HG03521 (cell line): ENCODE measurements at regions not wholly inside any gene's neighbourhood (a gene's known extent, or its start where the extent isn't known, plus 50 kb on each side); places are given as distances from the start of the nearest gene placed in this dataset.

Experiments used
- ATAC-seq: cut with Tn5 transposase; IDR thresholded peaks from one replicate; pipeline ENCODE4 v1.9.1; 2021; ENCODE audit warnings: mild to moderate bottlenecking, moderate library complexity; ENCODE audit not compliant: unreplicated experiment

- ATAC-seq = no peak
Observed at GRCh38 chr9:89765211-89765946, 160.6 kb downstream of the GADD45G start.

GRCh38 chr9:89766991-89767390 is 162.2 kb downstream of the GADD45G start:
- no peak for ATAC-seq

DNA sequence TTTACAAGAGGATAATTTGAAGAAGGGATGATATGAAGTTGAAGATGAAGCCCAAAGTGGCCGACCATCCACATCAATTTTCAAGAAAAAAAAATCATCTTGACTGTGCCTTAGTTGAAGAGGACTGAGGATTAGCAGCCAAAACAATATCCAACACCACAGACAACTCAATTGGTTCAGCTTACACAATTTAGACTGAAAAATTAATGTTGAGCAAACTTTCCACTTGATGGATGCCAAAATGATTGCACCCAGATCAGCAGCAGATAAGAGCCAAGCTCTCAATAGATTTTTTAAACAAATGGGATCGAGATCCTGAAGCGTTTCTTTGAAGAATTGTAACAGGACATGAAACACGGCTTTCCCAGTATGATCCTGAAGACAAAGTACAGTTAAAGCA is 163.2 kb downstream of the GADD45G start:
- no peak for ATAC-seq

DNA sequence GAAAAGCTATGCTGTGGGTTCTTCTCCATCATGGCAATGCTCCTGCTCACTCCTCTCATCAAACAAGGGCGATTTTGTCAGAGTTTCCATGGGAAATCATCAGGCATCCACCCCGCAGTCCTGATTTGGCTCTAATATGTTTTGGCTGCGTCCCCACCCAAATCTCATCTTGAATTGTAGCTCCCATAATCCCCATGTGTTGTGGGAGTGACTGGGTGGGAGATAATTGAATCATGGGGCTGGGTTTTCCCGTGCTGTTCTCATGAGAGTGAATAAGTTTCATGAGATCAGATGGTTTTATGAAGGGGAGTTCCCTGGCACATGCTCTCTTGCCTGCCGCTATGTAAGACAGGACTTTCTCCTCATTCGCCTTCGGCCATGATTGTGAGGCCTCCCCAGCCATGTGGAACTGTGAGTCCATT is 163.8 kb downstream of the GADD45G start:
- ATAC-seq = no peak

DNA sequence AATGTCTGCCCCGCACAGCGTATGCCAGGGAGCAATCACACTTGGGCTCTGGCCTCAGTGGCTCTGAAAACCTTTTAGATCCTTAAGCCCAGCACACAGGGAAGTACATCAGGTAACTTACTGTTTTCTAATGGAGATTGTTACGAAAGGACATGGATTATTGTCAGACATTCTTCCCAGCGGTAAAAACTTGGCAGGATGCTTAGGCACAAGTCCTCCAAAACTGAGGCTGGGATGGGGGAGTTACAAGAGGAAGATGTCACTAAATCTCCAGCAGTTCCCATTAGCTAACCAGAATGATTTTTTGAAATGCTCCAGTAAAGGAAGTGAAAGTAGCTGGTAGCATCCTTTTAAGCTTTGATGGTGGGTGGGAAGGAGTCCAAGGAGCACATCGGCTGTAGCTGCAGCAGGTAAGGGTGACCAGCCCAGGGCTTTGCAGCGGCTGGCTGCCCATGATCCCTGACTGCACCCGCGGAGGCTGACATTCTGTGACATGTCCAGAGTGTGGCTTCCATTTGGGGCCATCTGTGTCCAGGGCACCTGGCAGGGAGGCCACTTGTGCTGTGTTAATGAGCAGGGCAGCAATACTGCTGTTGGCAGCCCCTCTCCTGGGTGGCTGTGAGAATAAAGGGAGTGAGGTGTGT is 165.8 kb downstream of the GADD45G start:
- no peak for ATAC-seq

DNA sequence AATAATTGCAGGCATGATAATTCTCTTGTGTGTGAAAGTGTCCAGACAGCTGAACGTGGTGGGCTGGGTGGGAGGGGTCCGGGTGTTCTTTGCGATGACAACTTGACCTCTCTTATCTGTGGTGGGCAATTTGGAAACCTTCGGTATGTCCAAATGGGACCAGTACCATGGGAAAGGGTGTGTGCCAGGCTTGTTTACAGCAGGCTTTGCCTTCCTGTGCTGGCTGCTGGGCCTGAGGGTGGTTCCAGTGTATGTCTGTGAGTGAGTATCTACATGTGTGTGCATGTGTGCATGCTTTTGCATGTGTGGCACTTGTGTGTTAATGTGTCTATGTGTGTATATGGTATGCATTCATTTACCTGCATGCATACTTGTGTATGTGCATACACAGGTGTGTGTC is 166.4 kb downstream of the GADD45G start:
- no peak for ATAC-seq

DNA sequence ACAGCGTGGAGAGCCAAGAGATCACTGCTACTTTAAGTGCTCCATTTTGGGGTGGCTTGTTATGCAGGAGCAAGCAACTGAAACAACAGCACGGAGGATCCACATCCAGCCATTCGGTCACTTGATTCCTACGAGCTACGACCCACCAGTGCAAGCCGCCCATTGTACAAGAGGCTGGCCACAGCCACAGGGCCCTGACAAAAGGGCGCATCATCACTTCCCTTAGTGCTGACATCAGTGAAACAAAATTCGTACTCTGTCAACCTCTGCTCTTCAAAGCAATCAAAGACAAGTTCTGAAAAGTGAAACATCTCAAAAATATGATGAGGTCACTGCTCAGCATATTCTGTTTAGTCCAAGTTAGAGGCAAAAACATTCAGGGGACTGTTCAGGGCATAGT is 168.4 kb downstream of the GADD45G start:
- no peak for ATAC-seq

DNA sequence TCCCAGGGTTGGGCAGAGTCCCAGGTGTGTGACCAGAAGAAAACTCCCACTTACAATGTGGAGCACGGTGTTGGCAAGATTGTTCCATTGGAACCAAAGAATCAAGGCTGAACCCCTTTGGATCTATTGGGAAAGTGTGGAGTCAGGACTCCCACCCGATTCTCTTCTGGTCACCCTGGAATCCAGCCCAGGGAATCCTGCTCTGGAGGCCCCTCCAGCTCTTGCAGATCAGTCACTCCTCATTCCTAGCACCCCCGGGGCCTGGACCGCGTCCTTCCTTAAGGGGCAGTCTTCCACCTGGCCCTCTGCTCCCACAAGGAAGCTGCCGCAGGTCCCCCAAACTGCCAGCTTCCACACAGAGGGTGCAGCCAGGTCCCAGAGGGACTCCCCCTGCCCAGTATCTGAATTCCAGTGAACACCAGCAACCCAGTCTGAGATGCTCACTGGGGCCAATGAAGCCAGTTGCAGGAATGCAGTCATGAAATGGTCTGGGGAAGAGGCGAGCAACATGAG is 170.1 kb downstream of the GADD45G start:
- no peak for ATAC-seq

GRCh38 chr9:89775641-89776040 is 170.8 kb downstream of the GADD45G start:
- ATAC-seq = no peak

DNA sequence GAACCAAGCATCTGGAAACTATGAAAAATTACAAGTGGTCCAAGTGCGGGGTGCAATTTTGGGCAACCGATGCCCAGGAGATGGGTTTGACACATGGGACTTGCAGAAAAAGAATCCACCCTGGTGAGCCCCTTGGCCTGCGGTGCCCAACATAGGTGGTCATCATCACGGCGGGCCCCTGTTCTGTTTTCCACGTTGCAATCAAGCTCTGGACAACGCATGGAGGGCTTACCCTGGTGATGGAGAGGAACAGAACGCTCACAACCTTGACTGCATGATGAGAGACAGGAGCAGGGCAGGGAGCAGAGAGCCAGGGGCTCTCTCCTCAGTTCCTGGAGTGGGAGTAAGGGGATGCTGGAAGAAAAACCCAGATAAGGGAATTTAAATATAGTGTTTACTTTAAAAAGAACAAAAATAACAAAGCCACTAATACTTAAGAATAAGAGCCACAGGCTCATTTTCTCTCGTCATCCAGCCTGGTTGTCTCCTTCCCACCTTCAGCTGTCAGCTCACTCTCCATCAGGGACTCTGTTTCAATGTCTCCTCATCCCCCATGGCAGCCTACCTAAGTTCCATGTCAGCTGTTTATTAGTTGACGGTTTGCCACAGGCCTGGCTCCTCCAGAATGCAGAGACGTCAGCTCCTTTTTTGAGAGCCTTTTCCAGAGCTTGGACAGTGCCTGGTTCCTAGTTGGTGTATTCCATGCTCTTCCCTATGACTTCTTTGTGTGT is 172.1 kb downstream of the GADD45G start:
- ATAC-seq = no peak

DNA sequence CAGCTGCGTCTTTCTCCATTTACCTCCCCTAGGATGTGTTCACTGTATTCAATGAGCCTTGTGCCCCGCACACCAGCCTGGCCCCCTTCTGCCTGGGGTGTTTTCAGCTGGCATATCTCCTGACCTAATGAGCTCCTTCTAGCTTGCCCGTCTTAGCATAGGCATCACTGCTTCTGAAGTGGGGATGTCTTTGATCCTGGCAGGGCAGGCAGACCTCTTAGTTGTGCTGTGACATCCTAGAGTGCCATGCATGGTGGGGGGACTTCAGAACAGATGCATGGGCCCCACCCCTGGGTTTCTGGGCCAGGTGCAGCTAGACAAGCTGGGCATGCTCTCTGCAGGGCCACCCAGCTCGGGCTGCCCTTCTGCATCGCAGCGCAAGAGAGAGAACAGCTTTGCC is 172.7 kb downstream of the GADD45G start:
- ATAC-seq = no peak

GRCh38 chr9:89778100-89779090 is 173.6 kb downstream of the GADD45G start:
- no peak for ATAC-seq

DNA sequence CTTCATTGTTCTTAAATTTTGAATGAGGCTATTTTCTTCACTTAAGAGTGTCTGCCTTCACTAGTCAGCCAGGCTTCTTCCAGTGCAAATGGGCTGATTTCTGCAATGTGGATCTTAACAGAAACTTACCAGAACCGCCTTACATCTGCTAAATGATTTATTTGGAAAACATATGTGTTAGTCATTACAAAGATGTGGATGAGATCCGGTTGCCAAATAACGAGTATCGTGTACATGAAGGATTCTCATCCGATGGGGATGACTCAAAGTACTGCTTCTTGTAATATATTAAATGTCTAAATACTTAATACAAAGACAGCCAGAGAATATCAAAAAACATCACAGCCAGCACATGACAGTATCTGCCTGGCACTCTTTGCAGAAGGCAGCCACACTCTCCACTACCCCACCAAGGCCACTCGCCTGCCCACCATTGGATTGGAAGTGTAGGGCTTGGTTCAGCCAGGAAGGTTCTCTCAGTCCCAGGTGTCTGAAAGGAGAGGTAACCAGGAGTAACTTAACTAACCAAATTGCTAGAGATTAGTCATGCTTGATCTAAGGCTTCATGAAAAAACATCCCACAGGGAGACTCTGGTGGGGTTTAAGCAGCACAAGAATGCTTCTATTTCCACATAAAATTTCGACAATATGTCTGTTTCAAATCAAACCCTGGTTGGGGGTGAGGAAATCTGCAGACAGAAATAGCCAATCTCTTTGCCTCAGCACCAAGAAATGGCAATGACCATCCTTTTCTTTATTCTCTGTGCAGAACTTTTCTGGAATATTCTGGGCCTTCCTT is 174.8 kb downstream of the GADD45G start:
- ATAC-seq = no peak

GRCh38 chr9:89780959-89781358 is 176.1 kb downstream of the GADD45G start:
- no peak for ATAC-seq

- ATAC-seq = no peak
Observed at GRCh38 chr9:89781838-89782540, 177.2 kb downstream of the GADD45G start.

- no peak for ATAC-seq
Observed at GRCh38 chr9:89786655-89787054, 181.8 kb downstream of the GADD45G start.

DNA sequence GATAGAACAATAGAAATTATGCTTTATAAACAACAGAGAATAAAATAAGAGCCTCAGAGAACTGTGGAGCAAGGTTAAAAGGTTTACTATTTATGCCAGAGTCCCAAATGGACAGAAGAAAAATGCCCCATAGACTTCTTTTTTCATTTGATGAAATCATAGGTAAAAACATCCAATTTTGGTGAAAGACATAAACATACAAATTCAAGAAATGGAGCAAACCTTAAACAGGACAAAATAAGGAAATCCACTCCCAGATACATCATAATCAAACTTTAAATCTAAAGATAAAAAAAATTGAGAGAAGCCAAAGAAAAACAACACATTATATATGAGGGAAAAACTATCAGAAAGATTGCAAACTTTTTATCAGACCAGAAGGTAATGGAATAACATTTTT is 182.8 kb downstream of the GADD45G start:
- no peak for ATAC-seq

DNA sequence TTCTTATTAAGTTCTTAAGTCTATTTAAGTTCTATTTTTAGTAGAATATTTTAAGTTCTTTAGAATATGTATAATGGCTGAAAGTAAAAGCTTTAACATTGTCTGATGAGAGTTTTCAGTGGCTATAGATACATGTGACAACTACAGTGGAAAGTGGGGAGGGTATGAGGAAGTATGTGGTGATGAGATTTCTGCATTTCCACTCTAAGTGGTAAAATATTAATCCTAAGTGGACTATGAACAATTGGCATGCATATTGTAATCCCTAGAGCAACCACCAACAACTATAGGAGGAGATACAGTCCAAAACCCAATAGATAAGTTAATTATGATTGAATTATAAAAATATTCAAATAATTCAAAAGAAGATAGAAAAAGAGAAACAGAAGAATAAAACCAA is 183.6 kb downstream of the GADD45G start:
- no peak for ATAC-seq

GRCh38 chr9:89789922-89790510 is 185.2 kb downstream of the GADD45G start:
- ATAC-seq = no peak
